PC-3 (cell line): ENCODE measurements at regions not wholly inside any gene's neighbourhood (a gene's known extent, or its start where the extent isn't known, plus 50 kb on each side); places are given as distances from the start of the nearest gene placed in this dataset.

Experiments
- ATAC-seq: fragments of 200-7000 bp; cut with Tn5 transposase; 2 replicates; pipeline ENCODE4 v1.9.1; 2020; ENCODE audit warnings: mild to moderate bottlenecking, moderate library complexity
- BruUV-seq: library from RNA; stranded (reverse); fragments of 400-500 nt; replicated peaks from 2 replicates; lab custom pipeline; 2021; lab: Mats Ljungman, UMichigan
- CTCF ChIA-PET: fragments of 300-600 bp; sonication (Branson Sonifier 250); formaldehyde crosslinking; loops from one replicate; lab custom pipeline; 2022; ENCODE audit warnings: antibody characterized with exemption; lab: Charles Lee
- POLR2A ChIA-PET: fragments of 300-600 bp; sonication (Branson Sonifier 250); formaldehyde crosslinking; loops from one replicate; lab custom pipeline; 2022; ENCODE audit warnings: antibody characterized with exemption; ENCODE audit not compliant: unreplicated experiment; lab: Charles Lee
- DNase-seq: peaks from one replicate; pipeline ENCODE4 v3.0.0-alpha.2; 2015
- H2AFZ ChIP-seq: fragments of 300-600 bp; sonication (generic); 2 replicates; pipeline ENCODE4 v1.6.0; 2016; ENCODE audit warnings: antibody characterized with exemption, low read length
- H3F3A ChIP-seq: fragments of 300-600 bp; sonication (generic); one replicate; pipeline ENCODE4 v1.6.0; 2017; ENCODE audit warnings: antibody characterized with exemption, low read length, control low read depth, mild to moderate bottlenecking; ENCODE audit not compliant: unreplicated experiment
- H3K27ac ChIP-seq: fragments of 300-600 bp; sonication (generic); 2 replicates; pipeline ENCODE4 v1.5.1; 2016; ENCODE audit warnings: mild to moderate bottlenecking, low read length
- H3K27me3 ChIP-seq: fragments of 300-600 bp; sonication (generic); 2 replicates; pipeline ENCODE4 v1.6.1; 2016; ENCODE audit warnings: low read length, mixed read lengths
- H3K36me3 ChIP-seq: fragments of 300-600 bp; sonication (generic); 2 replicates; pipeline ENCODE4 v1.6.1; 2016; ENCODE audit warnings: low read depth, mixed run types, low read length, mixed read lengths
- H3K4me1 ChIP-seq: fragments of 300-600 bp; sonication (generic); 2 replicates; pipeline ENCODE4 v1.5.1; 2016; ENCODE audit warnings: low read length; ENCODE audit not compliant: insufficient read depth
- H3K4me2 ChIP-seq: fragments of 300-600 bp; sonication (generic); 2 replicates; pipeline ENCODE4 v1.6.0; 2016; ENCODE audit warnings: low read length
- H3K4me3 ChIP-seq: fragments of 300-600 bp; sonication (generic); 2 replicates; pipeline ENCODE4 v1.5.1; 2016; ENCODE audit warnings: mild to moderate bottlenecking, low read length, mixed read lengths
- H3K79me2 ChIP-seq: fragments of 300-600 bp; sonication (generic); 2 replicates; pipeline ENCODE4 v1.6.1; 2017; ENCODE audit warnings: low read length, mixed read lengths
- H3K9ac ChIP-seq: fragments of 300-600 bp; sonication (generic); 2 replicates; pipeline ENCODE4 v1.6.0; 2016; ENCODE audit warnings: mild to moderate bottlenecking, low read length
- H3K9me2 ChIP-seq: fragments of 300-600 bp; sonication (generic); replicated peaks from 2 replicates; pipeline ENCODE4 v1.6.1; 2016; ENCODE audit warnings: mixed run types, low read length, mixed read lengths
- H3K9me3 ChIP-seq: fragments of 300-600 bp; sonication (generic); 2 replicates; pipeline ENCODE4 v1.6.1; 2016; ENCODE audit warnings: low read length, mixed read lengths
- H4K20me1 ChIP-seq: fragments of 300-600 bp; sonication (generic); 2 replicates; pipeline ENCODE4 v1.6.1; 2016; ENCODE audit warnings: low read length, mixed read lengths
- EZH2 ChIP-seq: fragments of 300-600 bp; sonication (generic); IDR thresholded peaks from one replicate; pipeline ENCODE4 v1.6.1; 2017; ENCODE audit warnings: antibody characterized with exemption, mild to moderate bottlenecking, low read length; ENCODE audit not compliant: unreplicated experiment
- EZH2phosphoT487 ChIP-seq: fragments of 300-600 bp; sonication (generic); IDR thresholded peaks from 2 replicates; pipeline ENCODE4 v1.6.1; 2018; ENCODE audit warnings: mild to moderate bottlenecking, antibody characterized with exemption, low read length, borderline replicate concordance
- intact Hi-C: fragments of 100-400 bp; cut with micrococcal nuclease; formaldehyde crosslinking; loops from 2 replicates; pipeline ENCODE4 v1.9.0; 2023
- TF ChIP-seq, protein P1 (sequence below): fragments of 300-600 bp; sonication (generic); conservative IDR thresholded peaks from 2 replicates; pipeline ENCODE4 v1.5.1; 2017; ENCODE audit warnings: antibody characterized with exemption, low read depth, mild to moderate bottlenecking, low read length

DNA sequence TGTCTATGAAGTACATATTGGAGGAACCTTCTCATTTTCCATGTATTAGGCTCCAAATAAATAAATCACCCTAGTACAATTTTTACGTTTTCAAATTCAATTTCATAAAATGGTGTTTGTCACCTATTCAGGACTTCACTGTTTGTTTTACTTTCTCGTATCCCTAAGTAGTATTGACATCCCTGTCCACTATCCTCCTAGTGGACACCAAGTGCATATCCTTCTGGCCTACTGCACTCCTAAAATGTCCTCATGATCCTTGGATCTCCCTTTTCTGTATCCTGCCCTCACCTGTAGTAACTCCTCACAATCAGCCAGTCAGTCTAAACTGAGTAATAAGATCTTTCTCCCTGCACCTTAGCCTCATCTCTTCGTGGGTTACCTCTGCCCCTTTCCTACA lies 539.9 kb downstream of the DMRTA1 start:
- no peaks in the 10 kb centered on the region for H3K36me3 ChIP-seq

DNA sequence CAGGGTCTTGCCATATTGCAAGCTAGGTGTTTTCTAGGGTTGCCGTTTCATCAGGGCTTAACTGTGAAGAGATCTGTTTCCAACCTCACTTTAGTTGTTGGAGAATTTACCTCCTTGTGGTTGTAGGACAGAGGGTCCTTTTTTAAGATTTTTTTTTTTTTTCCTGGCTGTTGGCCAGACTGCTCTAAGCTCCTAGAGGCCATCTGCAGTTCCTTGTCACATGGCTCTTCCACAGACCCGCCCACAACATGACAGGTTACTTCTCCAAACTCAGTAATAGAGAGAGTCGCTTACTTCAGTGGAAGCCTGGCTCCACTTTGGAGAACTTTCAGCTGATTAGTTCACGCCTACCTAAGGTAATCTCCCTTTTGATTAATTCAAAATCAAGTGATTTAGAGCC lies 543.7 kb downstream of the DMRTA1 start:
- POLR2A ChIA-PET = no interaction called here
- Histone ChIP-seq H3K9me3 (no peaks in the 10 kb centered on the region), H3K4me2 (no peak overlapping the region), H3F3A (no peaks in the 10 kb centered on the region), H3K79me2 (no peaks in the 10 kb centered on the region), H3K4me3 (no peak overlapping the region), H3K27ac (no peak overlapping the region), H3K4me1 (no peaks in the 10 kb centered on the region), H4K20me1 (no peaks in the 10 kb centered on the region), H3K36me3 (no peaks in the 10 kb centered on the region), H3K9ac (no peak overlapping the region), H2AFZ (no peak overlapping the region), H3K9me2 (no peaks in the 10 kb centered on the region), H3K27me3 (no peaks in the 10 kb centered on the region)
- intact Hi-C loops = no loop called here
- CTCF ChIA-PET = no interaction called here
- ATAC-seq = no peak
- no TSS peak for BruUV-seq
- TF ChIP-seq EZH2phosphoT487 = no peak
- TF ChIP-seq, protein P1, sequence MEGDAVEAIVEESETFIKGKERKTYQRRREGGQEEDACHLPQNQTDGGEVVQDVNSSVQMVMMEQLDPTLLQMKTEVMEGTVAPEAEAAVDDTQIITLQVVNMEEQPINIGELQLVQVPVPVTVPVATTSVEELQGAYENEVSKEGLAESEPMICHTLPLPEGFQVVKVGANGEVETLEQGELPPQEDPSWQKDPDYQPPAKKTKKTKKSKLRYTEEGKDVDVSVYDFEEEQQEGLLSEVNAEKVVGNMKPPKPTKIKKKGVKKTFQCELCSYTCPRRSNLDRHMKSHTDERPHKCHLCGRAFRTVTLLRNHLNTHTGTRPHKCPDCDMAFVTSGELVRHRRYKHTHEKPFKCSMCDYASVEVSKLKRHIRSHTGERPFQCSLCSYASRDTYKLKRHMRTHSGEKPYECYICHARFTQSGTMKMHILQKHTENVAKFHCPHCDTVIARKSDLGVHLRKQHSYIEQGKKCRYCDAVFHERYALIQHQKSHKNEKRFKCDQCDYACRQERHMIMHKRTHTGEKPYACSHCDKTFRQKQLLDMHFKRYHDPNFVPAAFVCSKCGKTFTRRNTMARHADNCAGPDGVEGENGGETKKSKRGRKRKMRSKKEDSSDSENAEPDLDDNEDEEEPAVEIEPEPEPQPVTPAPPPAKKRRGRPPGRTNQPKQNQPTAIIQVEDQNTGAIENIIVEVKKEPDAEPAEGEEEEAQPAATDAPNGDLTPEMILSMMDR = no peak
- TF ChIP-seq EZH2 = no peak
- DNase-seq = no peak

More for the DNA sequence above, 539.9 kb downstream of the DMRTA1 start:
- intact Hi-C loops = no loop called here
- Histone ChIP-seq H3K9me2 (no peaks in the 10 kb centered on the region), H3K4me1 (no peaks in the 10 kb centered on the region), H3K27ac (no peak overlapping the region), H4K20me1 (no peaks in the 10 kb centered on the region), H3F3A (no peaks in the 10 kb centered on the region), H3K9me3 (no peaks in the 10 kb centered on the region), H3K4me2 (no peak overlapping the region), H3K79me2 (no peaks in the 10 kb centered on the region), H3K27me3 (no peaks in the 10 kb centered on the region), H3K9ac (no peak overlapping the region), H3K4me3 (no peak overlapping the region), H2AFZ (no peak overlapping the region)
- no peak for ATAC-seq
- DNase-seq = peak; percentile 9
- no TSS peak for BruUV-seq
- ChIA-PET CTCF (no interaction called here), POLR2A (no interaction called here)
- TF ChIP-seq, protein P1 = peak; percentile 39; the same call in 1 of the 2 replicates
- TF ChIP-seq EZH2phosphoT487 = no peak

DNA sequence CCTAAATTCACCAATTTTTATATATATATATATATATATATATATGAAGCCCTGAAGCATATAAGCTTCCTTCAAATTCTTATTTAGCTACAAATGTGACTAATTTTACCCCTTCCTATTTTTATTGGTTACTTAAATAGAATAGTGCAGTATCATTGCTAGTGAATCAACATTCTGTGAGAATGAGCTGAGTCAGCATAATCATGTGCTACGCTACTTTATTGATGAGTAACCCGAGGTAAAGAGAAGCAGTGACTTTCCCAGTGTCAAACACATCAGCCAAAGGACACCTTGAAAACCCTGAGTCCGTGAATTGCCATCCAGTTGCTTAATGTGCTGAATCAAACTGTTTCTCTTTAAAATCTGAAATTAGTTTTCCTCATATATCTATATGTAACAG lies 546.2 kb downstream of the DMRTA1 start:
- Histone ChIP-seq H4K20me1 (no peaks in the 10 kb centered on the region), H3K4me3 (no peak overlapping the region), H3K9me3 (no peaks in the 10 kb centered on the region), H3K9me2 (no peaks in the 10 kb centered on the region), H3F3A (no peaks in the 10 kb centered on the region), H2AFZ (no peak overlapping the region), H3K4me1 (no peaks in the 10 kb centered on the region), H3K79me2 (no peaks in the 10 kb centered on the region), H3K27ac (no peak overlapping the region), H3K4me2 (no peak overlapping the region), H3K27me3 (no peaks in the 10 kb centered on the region), H3K9ac (no peak overlapping the region), H3K36me3 (no peaks in the 10 kb centered on the region)
- intact Hi-C loops = no loop called here
- ChIA-PET POLR2A (no interaction called here), CTCF (no interaction called here)
- TF ChIP-seq EZH2phosphoT487 (no peak), EZH2 (no peak)
- TF ChIP-seq, protein P1 = no peak
- no TSS peak for BruUV-seq
- DNase-seq (peak; percentile 39), ATAC-seq (no peak)
